Type B pancreatic cell (in vitro differentiated cells): ENCODE measurements at regions not wholly inside any gene's neighbourhood (a gene's known extent, or its start where the extent isn't known, plus 50 kb on each side); places are given as distances from the start of the nearest gene placed in this dataset.

Experiments used
- DNase-seq: peaks from one replicate; pipeline ENCODE4 v3.0.0; 2021; ENCODE audit warnings: mixed read lengths; ENCODE audit not compliant: unreplicated experiment; ENCODE audit errors: extremely low spot score
- H3K27ac Mint-ChIP-seq: 2 replicates; pipeline ENCODE4 v1.8.0; 2021; ENCODE audit warnings: mild to moderate bottlenecking, mixed read lengths
- H3K27me3 Mint-ChIP-seq: 2 replicates; pipeline ENCODE4 v1.8.0; 2021; ENCODE audit warnings: mixed read lengths
- H3K36me3 Mint-ChIP-seq: 2 replicates; pipeline ENCODE4 v1.8.0; 2021; ENCODE audit warnings: mixed read lengths
- H3K4me1 Mint-ChIP-seq: one replicate; pipeline ENCODE4 v1.8.0; 2021; ENCODE audit warnings: mixed read lengths; ENCODE audit not compliant: unreplicated experiment
- H3K4me3 Mint-ChIP-seq: 2 replicates; pipeline ENCODE4 v1.8.0; 2021; ENCODE audit warnings: mild to moderate bottlenecking, mixed read lengths
- H3K9me3 Mint-ChIP-seq: 2 replicates; pipeline ENCODE4 v1.8.0; 2021; ENCODE audit warnings: mixed read lengths
- CTCF ChIP-seq: fragments of 200-600 bp; sonication (generic); conservative IDR thresholded peaks from 2 replicates; pipeline ENCODE4 v1.5.0; 2021; ENCODE audit warnings: antibody characterized with exemption, mild to moderate bottlenecking

GRCh38 chr13:107778094-107778493 is 437.2 kb downstream of the LIG4 start:
- no peaks in the 10 kb centered on the region for H3K27me3 Mint-ChIP-seq
- H3K4me3 Mint-ChIP-seq: no peak overlapping the region
- no peaks in the 10 kb centered on the region for H3K4me1 Mint-ChIP-seq
- no peak overlapping the region for H3K27ac Mint-ChIP-seq
- H3K36me3 Mint-ChIP-seq: no peaks in the 10 kb centered on the region
- TF ChIP-seq CTCF: no peak
- no peaks in the 10 kb centered on the region for H3K9me3 Mint-ChIP-seq
- DNase-seq: no peak

GRCh38 chr13:107770541-107770940 is 444.8 kb downstream of the LIG4 start:
- Mint-ChIP-seq H3K4me1 (peaks cover 13% of the 10 kb centered on the region), H3K9me3 (no peaks in the 10 kb centered on the region), H3K27me3 (no peaks in the 10 kb centered on the region), H3K4me3 (no peak overlapping the region), H3K36me3 (no peaks in the 10 kb centered on the region), H3K27ac (no peak overlapping the region)
- no peak for DNase-seq
- no peak for TF ChIP-seq CTCF

GRCh38 chr13:107767119-107767518 is 448.2 kb downstream of the LIG4 start:
- H3K4me1 Mint-ChIP-seq: peaks cover 13% of the 10 kb centered on the region
- no peak for TF ChIP-seq CTCF
- peak overlapping the region; percentile 5 for H3K4me3 Mint-ChIP-seq
- no peaks in the 10 kb centered on the region for H3K27me3 Mint-ChIP-seq
- H3K36me3 Mint-ChIP-seq: no peaks in the 10 kb centered on the region
- H3K9me3 Mint-ChIP-seq: no peaks in the 10 kb centered on the region
- peak overlapping the region; percentile 22 for H3K27ac Mint-ChIP-seq
- no peak for DNase-seq

GRCh38 chr13:107765724-107766401 is 449.5 kb downstream of the LIG4 start:
- Mint-ChIP-seq H3K36me3 (no peaks in the 10 kb centered on the region), H3K4me1 (peaks cover 13% of the 10 kb centered on the region), H3K27me3 (no peaks in the 10 kb centered on the region), H3K4me3 (peak overlapping the region; percentile 13), H3K27ac (peak overlapping the region; percentile 49), H3K9me3 (no peaks in the 10 kb centered on the region)
- no peak for TF ChIP-seq CTCF
- DNase-seq: no peak

GRCh38 chr13:107764046-107764445 is 451.3 kb downstream of the LIG4 start:
- Mint-ChIP-seq H3K36me3 (no peaks in the 10 kb centered on the region), H3K27ac (no peak overlapping the region), H3K9me3 (no peaks in the 10 kb centered on the region), H3K27me3 (no peaks in the 10 kb centered on the region), H3K4me3 (no peak overlapping the region), H3K4me1 (peaks cover 13% of the 10 kb centered on the region)
- no peak for DNase-seq
- no peak for TF ChIP-seq CTCF

- no peaks in the 10 kb centered on the region for H3K9me3 Mint-ChIP-seq
- H3K36me3 Mint-ChIP-seq: no peaks in the 10 kb centered on the region
- no peak overlapping the region for H3K27ac Mint-ChIP-seq
- DNase-seq: no peak
- H3K27me3 Mint-ChIP-seq: no peaks in the 10 kb centered on the region
- H3K4me3 Mint-ChIP-seq: no peak overlapping the region
- no peak for TF ChIP-seq CTCF
- H3K4me1 Mint-ChIP-seq: no peaks in the 10 kb centered on the region
Measured at GRCh38 chr13:107753748-107754147, 461.6 kb downstream of the LIG4 start.
